ENCODE measurements at regions not wholly inside any gene's neighbourhood (a gene's known extent, or its start where the extent isn't known, plus 50 kb on each side); places are given as distances from the start of the nearest gene placed in this dataset.

GRCh38 chr2:153004627-153005026 is 286.2 kb downstream of the ARL6IP6 start (continued):
- TF ChIP-seq, protein P1, sequence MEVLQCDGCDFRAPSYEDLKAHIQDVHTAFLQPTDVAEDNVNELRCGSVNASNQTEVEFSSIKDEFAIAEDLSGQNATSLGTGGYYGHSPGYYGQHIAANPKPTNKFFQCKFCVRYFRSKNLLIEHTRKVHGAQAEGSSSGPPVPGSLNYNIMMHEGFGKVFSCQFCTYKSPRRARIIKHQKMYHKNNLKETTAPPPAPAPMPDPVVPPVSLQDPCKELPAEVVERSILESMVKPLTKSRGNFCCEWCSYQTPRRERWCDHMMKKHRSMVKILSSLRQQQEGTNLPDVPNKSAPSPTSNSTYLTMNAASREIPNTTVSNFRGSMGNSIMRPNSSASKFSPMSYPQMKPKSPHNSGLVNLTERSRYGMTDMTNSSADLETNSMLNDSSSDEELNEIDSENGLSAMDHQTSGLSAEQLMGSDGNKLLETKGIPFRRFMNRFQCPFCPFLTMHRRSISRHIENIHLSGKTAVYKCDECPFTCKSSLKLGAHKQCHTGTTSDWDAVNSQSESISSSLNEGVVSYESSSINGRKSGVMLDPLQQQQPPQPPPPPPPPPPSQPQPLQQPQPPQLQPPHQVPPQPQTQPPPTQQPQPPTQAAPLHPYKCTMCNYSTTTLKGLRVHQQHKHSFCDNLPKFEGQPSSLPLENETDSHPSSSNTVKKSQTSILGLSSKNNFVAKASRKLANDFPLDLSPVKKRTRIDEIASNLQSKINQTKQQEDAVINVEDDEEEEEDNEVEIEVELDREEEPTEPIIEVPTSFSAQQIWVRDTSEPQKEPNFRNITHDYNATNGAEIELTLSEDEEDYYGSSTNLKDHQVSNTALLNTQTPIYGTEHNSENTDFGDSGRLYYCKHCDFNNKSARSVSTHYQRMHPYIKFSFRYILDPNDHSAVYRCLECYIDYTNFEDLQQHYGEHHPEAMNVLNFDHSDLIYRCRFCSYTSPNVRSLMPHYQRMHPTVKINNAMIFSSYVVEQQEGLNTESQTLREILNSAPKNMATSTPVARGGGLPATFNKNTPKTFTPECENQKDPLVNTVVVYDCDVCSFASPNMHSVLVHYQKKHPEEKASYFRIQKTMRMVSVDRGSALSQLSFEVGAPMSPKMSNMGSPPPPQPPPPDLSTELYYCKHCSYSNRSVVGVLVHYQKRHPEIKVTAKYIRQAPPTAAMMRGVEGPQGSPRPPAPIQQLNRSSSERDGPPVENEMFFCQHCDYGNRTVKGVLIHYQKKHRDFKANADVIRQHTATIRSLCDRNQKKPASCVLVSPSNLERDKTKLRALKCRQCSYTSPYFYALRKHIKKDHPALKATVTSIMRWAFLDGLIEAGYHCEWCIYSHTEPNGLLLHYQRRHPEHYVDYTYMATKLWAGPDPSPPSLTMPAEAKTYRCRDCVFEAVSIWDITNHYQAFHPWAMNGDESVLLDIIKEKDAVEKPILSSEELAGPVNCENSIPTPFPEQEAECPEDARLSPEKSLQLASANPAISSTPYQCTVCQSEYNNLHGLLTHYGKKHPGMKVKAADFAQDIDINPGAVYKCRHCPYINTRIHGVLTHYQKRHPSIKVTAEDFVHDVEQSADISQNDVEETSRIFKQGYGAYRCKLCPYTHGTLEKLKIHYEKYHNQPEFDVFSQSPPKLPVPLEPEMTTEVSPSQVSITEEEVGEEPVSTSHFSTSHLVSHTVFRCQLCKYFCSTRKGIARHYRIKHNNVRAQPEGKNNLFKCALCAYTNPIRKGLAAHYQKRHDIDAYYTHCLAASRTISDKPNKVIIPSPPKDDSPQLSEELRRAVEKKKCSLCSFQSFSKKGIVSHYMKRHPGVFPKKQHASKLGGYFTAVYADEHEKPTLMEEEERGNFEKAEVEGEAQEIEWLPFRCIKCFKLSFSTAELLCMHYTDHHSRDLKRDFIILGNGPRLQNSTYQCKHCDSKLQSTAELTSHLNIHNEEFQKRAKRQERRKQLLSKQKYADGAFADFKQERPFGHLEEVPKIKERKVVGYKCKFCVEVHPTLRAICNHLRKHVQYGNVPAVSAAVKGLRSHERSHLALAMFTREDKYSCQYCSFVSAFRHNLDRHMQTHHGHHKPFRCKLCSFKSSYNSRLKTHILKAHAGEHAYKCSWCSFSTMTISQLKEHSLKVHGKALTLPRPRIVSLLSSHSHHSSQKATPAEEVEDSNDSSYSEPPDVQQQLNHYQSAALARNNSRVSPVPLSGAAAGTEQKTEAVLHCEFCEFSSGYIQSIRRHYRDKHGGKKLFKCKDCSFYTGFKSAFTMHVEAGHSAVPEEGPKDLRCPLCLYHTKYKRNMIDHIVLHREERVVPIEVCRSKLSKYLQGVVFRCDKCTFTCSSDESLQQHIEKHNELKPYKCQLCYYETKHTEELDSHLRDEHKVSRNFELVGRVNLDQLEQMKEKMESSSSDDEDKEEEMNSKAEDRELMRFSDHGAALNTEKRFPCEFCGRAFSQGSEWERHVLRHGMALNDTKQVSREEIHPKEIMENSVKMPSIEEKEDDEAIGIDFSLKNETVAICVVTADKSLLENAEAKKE (CRISPR knock-in tag; IDR thresholded peaks at IDR 0.05), result no peak
- TF ChIP-seq POLR2AphosphoS5 (IDR thresholded peaks at IDR 0.05; ENCODE audit: low read depth), result no peak
- TF ChIP-seq EZH2phosphoT487 (IDR thresholded peaks at IDR 0.05; ENCODE audit: unreplicated experiment), result no peak

DNA sequence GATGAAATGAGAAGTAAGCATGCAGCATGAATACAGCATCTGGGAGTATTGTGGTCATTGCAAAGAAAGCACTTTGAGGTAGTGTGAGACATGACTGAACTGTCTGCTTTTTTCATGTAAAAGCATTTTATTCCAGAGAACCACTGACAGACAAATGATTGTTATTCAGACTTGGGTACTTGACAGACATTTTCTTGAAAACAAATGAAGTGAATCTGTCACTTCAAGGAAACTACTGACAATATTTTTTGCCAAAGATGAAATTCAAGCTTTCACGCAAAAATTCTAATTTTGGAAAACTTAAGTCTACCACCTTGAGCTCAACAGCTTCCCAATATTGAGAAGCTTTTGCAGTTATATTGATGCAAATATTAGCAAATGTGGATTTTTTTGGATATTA is 255.7 kb downstream of the ARL6IP6 start:
- Histone ChIP-seq H4K20me1 (replicated peaks; ENCODE audit: insufficient read depth) (no peaks in the 10 kb centered on the region), H3K4me1 (ENCODE audit: insufficient read depth) (no peaks in the 10 kb centered on the region), H3K4me2 (no peak overlapping the region), H3F3A (replicated peaks; ENCODE audit: low read depth) (no peaks in the 10 kb centered on the region), H3K9me2 (ENCODE audit: insufficient read depth) (no peaks in the 10 kb centered on the region), H3K4me3 (no peak overlapping the region), H2AFZ (no peak overlapping the region), H3K79me2 (replicated peaks; ENCODE audit: insufficient read depth) (no peaks in the 10 kb centered on the region), H3K27ac (ENCODE audit: low read depth) (no peak overlapping the region), H3K36me3 (ENCODE audit: insufficient read depth) (peaks cover 7% of the 10 kb centered on the region; the same call in 1 of the 2 replicates), H3K27me3 (ENCODE audit: insufficient read depth) (no peaks in the 10 kb centered on the region)
- H3K27ac Mint-ChIP-seq, result no peak overlapping the region
- no peaks in the 10 kb centered on the region for H3K4me1 Mint-ChIP-seq
- no peak overlapping the region for H3K4me3 Mint-ChIP-seq
- H3K36me3 Mint-ChIP-seq (ENCODE audit: low read depth), result peaks cover 19% of the 10 kb centered on the region
- no peak for TF ChIP-seq NANOG (IDR thresholded peaks at IDR 0.05; ENCODE audit: borderline replicate concordance)
- TF ChIP-seq ZNF331 (CRISPR knock-in tag; IDR thresholded peaks at IDR 0.05; ENCODE audit: low read depth), result no peak
- TF ChIP-seq, protein P2, sequence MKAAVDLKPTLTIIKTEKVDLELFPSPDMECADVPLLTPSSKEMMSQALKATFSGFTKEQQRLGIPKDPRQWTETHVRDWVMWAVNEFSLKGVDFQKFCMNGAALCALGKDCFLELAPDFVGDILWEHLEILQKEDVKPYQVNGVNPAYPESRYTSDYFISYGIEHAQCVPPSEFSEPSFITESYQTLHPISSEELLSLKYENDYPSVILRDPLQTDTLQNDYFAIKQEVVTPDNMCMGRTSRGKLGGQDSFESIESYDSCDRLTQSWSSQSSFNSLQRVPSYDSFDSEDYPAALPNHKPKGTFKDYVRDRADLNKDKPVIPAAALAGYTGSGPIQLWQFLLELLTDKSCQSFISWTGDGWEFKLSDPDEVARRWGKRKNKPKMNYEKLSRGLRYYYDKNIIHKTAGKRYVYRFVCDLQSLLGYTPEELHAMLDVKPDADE (IDR thresholded peaks at IDR 0.05), result no peak
- TF ChIP-seq ZNF114 (CRISPR knock-in tag; IDR thresholded peaks at IDR 0.05), result no peak
- TF ChIP-seq STAT1 (IDR thresholded peaks at IDR 0.05; ENCODE audit: unreplicated experiment), result no peak
- TF ChIP-seq CTCF (conservative IDR thresholded peaks at IDR 0.05; ENCODE audit: low read depth in 2 of 2), result no peak
- no peak for TF ChIP-seq JUNB (IDR thresholded peaks at IDR 0.05; ENCODE audit: unreplicated experiment)
- no peak for TF ChIP-seq EZH2phosphoT487 (IDR thresholded peaks at IDR 0.05; ENCODE audit: unreplicated experiment)
- DNase-seq (ENCODE audit: low spot score) (no peak), ATAC-seq (no peak)
- peaks cover 47% of the 10 kb centered on the region for H3K9me3 Mint-ChIP-seq
- no peaks in the 10 kb centered on the region for H3K27me3 Mint-ChIP-seq (ENCODE audit: insufficient read depth, low read depth, poor library complexity)

All from GM23338 (cell line).